CD14-positive monocyte (primary cell): ENCODE measurements at regions not wholly inside any gene's neighbourhood (a gene's known extent, or its start where the extent isn't known, plus 50 kb on each side); places are given as distances from the start of the nearest gene placed in this dataset.

ENCODE experiments used
- DNase-seq, 3 donors: peaks; one replicate each; pipeline ENCODE4 v3.0.0-alpha.2; 2011 to 2022
- H2AFZ ChIP-seq: 2 replicates; pipeline ENCODE4 v1.6.0; 2012; ENCODE audit warnings: mild to moderate bottlenecking, low read depth, low read length, inconsistent platforms; ENCODE audit not compliant: insufficient read depth, poor library complexity, severe bottlenecking
- H3K27ac ChIP-seq, 2 donors: 1 replicate in 1 of 2; 2 replicates in 1 of 2; pipeline ENCODE4 v1.5.1; 2012 to 2013; ENCODE audit warnings: low read length in 2 of 2, control low read depth in 1 of 2, inconsistent platforms in 1 of 2, low read depth in 1 of 2, mild to moderate bottlenecking in 1 of 2
- H3K27me3 ChIP-seq, 2 donors: one replicate each; pipeline versions ENCODE4 v1.6.0 to v1.6.1; 2011 to 2013; ENCODE audit warnings: low read length in 2 of 2; ENCODE audit not compliant: control insufficient read depth in 2 of 2, insufficient read depth in 2 of 2
- H3K36me3 ChIP-seq, 2 donors: replicated peaks in 1 of 2; 1 replicate in 1 of 2; 2 replicates in 1 of 2; pipeline versions ENCODE4 v1.5.1 to v1.6.1; 2012 to 2013; ENCODE audit warnings: low read length in 2 of 2, control low read depth in 1 of 2, inconsistent platforms in 1 of 2, mild to moderate bottlenecking in 1 of 2; ENCODE audit not compliant: insufficient read depth in 2 of 2, control insufficient read depth in 1 of 2
- H3K4me1 ChIP-seq, 2 donors: 1 replicate in 1 of 2; 2 replicates in 1 of 2; pipeline versions ENCODE4 v1.5.1 to v1.6.1; 2012 to 2013; ENCODE audit warnings: low read length in 2 of 2, control low read depth in 1 of 2, inconsistent platforms in 1 of 2, mild to moderate bottlenecking in 1 of 2, moderate library complexity in 1 of 2; ENCODE audit not compliant: insufficient read depth in 2 of 2, control insufficient read depth in 1 of 2
- H3K4me2 ChIP-seq: replicated peaks from 2 replicates; pipeline ENCODE3; 2012; ENCODE audit warnings: low read length, moderate library complexity, mild to moderate bottlenecking; ENCODE audit not compliant: poor library complexity, severe bottlenecking; ENCODE audit errors: extremely low read depth
- H3K4me3 ChIP-seq, 3 experiments: fragments of 200-600 bp in 1 of 3; sonication (generic) in 1 of 3; replicated peaks in 1 of 3; 1 replicate in 2 of 3; 2 replicates in 1 of 3; pipeline ENCODE4 v1.5.1; 2011 to 2013; ENCODE audit warnings: low read length in 3 of 3, mild to moderate bottlenecking in 3 of 3, control low read depth in 2 of 3, low read depth in 2 of 3, inconsistent platforms in 1 of 3, moderate library complexity in 1 of 3
- H3K79me2 ChIP-seq: 2 replicates; pipeline ENCODE4 v1.6.0; 2012; ENCODE audit warnings: mild to moderate bottlenecking, control low read depth, inconsistent platforms, low read length, moderate library complexity; ENCODE audit not compliant: insufficient read depth
- H3K9ac ChIP-seq: 2 replicates; pipeline ENCODE4 v1.6.0; 2017; ENCODE audit warnings: low read length, mild to moderate bottlenecking; ENCODE audit not compliant: insufficient read depth, poor library complexity, severe bottlenecking
- H3K9me3 ChIP-seq, 2 donors: replicated peaks in 1 of 2; 1 replicate in 1 of 2; 2 replicates in 1 of 2; pipeline versions ENCODE4 v1.5.1 to v1.6.1; 2012 to 2013; ENCODE audit warnings: low read length in 2 of 2, control low read depth in 1 of 2; ENCODE audit not compliant: control insufficient read depth in 1 of 2, insufficient read depth in 1 of 2
- H4K20me1 ChIP-seq: 2 replicates; pipeline ENCODE4 v1.6.0; 2012; ENCODE audit warnings: mild to moderate bottlenecking, low read length, control low read depth, moderate library complexity; ENCODE audit not compliant: insufficient read depth
- H3K27ac Mint-ChIP-seq, 7 donors: one replicate each; pipeline ENCODE4 v1.8.0; 2020; ENCODE audit warnings: mild to moderate bottlenecking in 7 of 7, mixed read lengths in 7 of 7, moderate library complexity in 6 of 7, inconsistent platforms in 2 of 7
- H3K27me3 Mint-ChIP-seq, 3 donors: one replicate each; pipeline ENCODE4 v1.8.0; 2021 to 2022; ENCODE audit warnings: low read depth in 3 of 3, mild to moderate bottlenecking in 3 of 3, mixed read lengths in 3 of 3, moderate library complexity in 3 of 3, inconsistent platforms in 1 of 3
- H3K36me3 Mint-ChIP-seq, 2 donors: one replicate each; pipeline ENCODE4 v1.8.0; 2020; ENCODE audit warnings: mixed read lengths in 2 of 2, inconsistent platforms in 1 of 2, mild to moderate bottlenecking in 1 of 2
- H3K4me1 Mint-ChIP-seq: one replicate; pipeline ENCODE4 v1.8.0; 2020; ENCODE audit warnings: mild to moderate bottlenecking, mixed read lengths
- H3K4me3 Mint-ChIP-seq, 2 donors: one replicate each; pipeline ENCODE4 v1.8.0; 2020; ENCODE audit warnings: mild to moderate bottlenecking in 2 of 2, mixed read lengths in 2 of 2, moderate library complexity in 1 of 2
- H3K9me3 Mint-ChIP-seq, 7 donors: one replicate each; pipeline ENCODE4 v1.8.0; 2020 to 2022; ENCODE audit warnings: mixed read lengths in 7 of 7, mild to moderate bottlenecking in 6 of 7, moderate library complexity in 6 of 7, inconsistent platforms in 2 of 7
- CTCF ChIP-seq: fragments of 200-600 bp; IDR thresholded peaks from one replicate; pipeline ENCODE4 v1.8.0; 2022; ENCODE audit warnings: antibody characterized with exemption, mild to moderate bottlenecking
- WGBS: methylation state at CpG from one replicate; pipeline ENCODE4 v1.1.5; 2013; ENCODE audit warnings: missing lambda C conversion rate; ENCODE audit not compliant: insufficient coverage; 5-methylcytosine and 5-hydroxymethylcytosine counted together
- intact Hi-C, 2 donors: fragments of 100-400 bp; cut with micrococcal nuclease; formaldehyde crosslinking; loops; one replicate each; pipeline versions ENCODE4 v1.15.0 to v1.15.1; 2023

GRCh38 chr18:3380384-3380961, 69.5 kb upstream of the TGIF1 start:
- Histone ChIP-seq H3K79me2 (no peaks in the 10 kb centered on the region), H2AFZ (no peak overlapping the region), H3K9ac (no peak overlapping the region), H3K27ac (no peak overlapping the region), H3K4me2 (no peak overlapping the region), H3K9me3 (no peaks in the 10 kb centered on the region), H3K36me3 (no peaks in the 10 kb centered on the region), H3K4me3 (no peak overlapping the region), H3K27me3 (no peaks in the 10 kb centered on the region), H4K20me1 (no peaks in the 10 kb centered on the region), H3K4me1 (no peaks in the 10 kb centered on the region)
- TF ChIP-seq CTCF, result no peak
- WGBS, result 100% methylated on average over 8 of the region's 10 CpGs
- peak; percentile 9 to 33 (median 10) for DNase-seq
- intact Hi-C loops, result no loop called here
- H3K9me3 Mint-ChIP-seq, result peaks cover 0 to 5% (median 0%) of the 10 kb centered on the region in 7 donors
- H3K27me3 Mint-ChIP-seq, result peaks cover 0 to 3% (median 2%) of the 10 kb centered on the region in 3 donors
- H3K27ac Mint-ChIP-seq, result no peak overlapping the region
- H3K36me3 Mint-ChIP-seq, result no peaks in the 10 kb centered on the region
- H3K4me1 Mint-ChIP-seq, result no peaks in the 10 kb centered on the region
- H3K4me3 Mint-ChIP-seq, result no peak overlapping the region

GRCh38 chr18:3383381-3383915, 66.5 kb upstream of the TGIF1 start:
- H3K79me2 ChIP-seq, result no peaks in the 10 kb centered on the region
- Mint-ChIP-seq H3K4me1 (no peaks in the 10 kb centered on the region), H3K27ac (no peak overlapping the region), H3K36me3 (no peaks in the 10 kb centered on the region), H3K27me3 (peaks cover 0 to 3% (median 2%) of the 10 kb centered on the region in 3 donors), H3K4me3 (no peak overlapping the region), H3K9me3 (peaks cover 0 to 5% (median 0%) of the 10 kb centered on the region in 7 donors)
- intact Hi-C loops, result no loop called here
- no peak overlapping the region for H3K4me3 ChIP-seq
- H3K9ac ChIP-seq, result no peak overlapping the region
- no peaks in the 10 kb centered on the region for H3K27me3 ChIP-seq
- H2AFZ ChIP-seq, result no peak overlapping the region
- no peaks in the 10 kb centered on the region for H4K20me1 ChIP-seq
- no peaks in the 10 kb centered on the region for H3K36me3 ChIP-seq
- H3K9me3 ChIP-seq, result no peaks in the 10 kb centered on the region
- 85% methylated on average over 3 of the region's 5 CpGs for WGBS
- H3K4me1 ChIP-seq, result no peaks in the 10 kb centered on the region
- H3K4me2 ChIP-seq, result no peak overlapping the region
- H3K27ac ChIP-seq, result no peak overlapping the region
- no peak for DNase-seq
- TF ChIP-seq CTCF, result no peak
